NCI-H2196 treated with DMSO at 0.1 percent for 48 hours (cell line): ENCODE measurements at regions not wholly inside any gene's neighbourhood (a gene's known extent, or its start where the extent isn't known, plus 50 kb on each side); places are given as distances from the start of the nearest gene placed in this dataset.
"Not testable (repeated sequence)": the region's sequence is repeated elsewhere in the genome, so short reads cannot be mapped to it uniquely, and the experiment has no call there.

Experiments used
- DNase-seq: peaks from one replicate; lab custom pipeline; 2025; ENCODE audit not compliant: unreplicated experiment; lab: John Stamatoyannopoulos, UW

DNA sequence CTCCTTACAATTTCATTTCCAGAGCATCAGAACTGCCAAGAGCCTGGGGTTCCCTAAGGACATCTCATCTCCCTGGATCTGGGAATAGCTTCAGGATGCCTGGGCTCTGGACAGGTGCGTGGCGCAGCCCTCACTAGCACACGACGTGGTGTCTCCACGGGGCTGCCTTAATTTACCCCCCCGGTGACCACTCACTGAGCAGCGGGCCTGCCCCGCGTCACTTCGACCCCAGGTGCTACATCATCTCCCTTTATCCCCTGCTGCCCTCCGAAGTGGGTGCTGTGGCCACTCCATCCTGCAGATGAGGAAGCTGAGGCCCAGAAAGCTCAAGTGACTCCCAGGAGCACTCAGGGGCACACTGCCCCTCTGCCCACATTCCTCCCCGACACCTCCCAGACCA, 177.8 kb upstream of the SFSWAP start:
- DNase-seq = no peak

- DNase-seq = no peak
These were observed 175.1 kb upstream of the SFSWAP start for GRCh38 chr12:131535779-131536178.

DNA sequence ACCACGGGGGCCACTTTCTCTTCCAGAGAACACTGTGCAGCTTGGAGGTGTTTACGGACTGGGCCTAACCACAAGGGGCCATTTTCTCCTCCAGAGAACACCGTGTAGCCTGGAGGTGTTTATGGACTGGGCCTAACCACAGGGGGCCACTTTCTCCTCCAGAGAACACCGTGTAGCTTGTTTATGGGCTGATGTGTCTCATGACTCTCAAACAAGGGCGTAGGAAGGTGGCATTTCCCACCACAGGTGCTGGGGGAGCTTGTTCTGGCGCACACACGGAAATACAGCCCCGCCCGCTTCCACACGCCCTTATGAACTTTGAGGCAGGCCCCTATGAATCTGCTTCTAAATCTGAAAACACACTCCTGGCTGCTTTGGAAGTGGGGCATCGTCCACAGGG, 174.6 kb upstream of the SFSWAP start:
- DNase-seq = no peak

DNA sequence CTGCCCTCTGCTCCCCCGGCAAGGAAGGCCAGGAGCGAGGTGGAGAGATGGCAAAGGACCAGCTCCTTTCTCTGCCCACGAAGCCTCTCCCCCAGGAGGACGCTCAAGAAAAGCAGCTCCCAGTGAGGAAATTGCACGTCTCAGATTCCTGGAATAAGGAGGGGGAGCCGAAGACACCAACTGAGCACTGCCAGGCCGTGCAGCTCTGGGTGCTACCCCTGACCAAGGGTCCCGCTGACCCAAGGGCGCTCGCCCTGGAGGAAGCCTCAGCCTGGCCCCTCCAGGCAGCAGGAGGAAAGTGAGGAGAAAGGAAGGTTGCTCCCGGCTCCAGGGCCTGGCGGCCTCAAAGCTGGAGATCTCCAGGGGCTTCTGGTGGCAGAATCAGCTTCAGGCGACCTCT, 174.1 kb upstream of the SFSWAP start:
- no peak for DNase-seq

- DNase-seq = no peak
These were observed 173.5 kb upstream of the SFSWAP start for GRCh38 chr12:131537267-131537958.

DNA sequence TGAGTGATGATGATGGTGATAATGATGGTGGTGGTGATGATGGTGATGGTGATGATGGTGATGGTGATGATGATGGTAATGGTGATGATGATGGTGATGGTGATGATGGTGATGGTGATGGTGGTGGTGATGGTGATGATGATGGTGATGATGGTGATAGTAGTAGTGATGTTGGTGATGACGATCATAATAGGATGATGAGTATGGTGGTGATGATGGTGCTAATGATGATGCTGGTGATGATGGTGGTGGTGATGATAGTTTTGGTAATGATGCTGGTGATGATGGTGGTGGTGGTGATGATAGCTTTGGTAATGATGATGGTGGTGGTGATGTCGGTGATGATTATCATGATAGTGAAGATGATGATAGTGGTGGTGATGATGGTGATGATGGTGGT, 171.5 kb upstream of the SFSWAP start:
- no peak for DNase-seq

DNA sequence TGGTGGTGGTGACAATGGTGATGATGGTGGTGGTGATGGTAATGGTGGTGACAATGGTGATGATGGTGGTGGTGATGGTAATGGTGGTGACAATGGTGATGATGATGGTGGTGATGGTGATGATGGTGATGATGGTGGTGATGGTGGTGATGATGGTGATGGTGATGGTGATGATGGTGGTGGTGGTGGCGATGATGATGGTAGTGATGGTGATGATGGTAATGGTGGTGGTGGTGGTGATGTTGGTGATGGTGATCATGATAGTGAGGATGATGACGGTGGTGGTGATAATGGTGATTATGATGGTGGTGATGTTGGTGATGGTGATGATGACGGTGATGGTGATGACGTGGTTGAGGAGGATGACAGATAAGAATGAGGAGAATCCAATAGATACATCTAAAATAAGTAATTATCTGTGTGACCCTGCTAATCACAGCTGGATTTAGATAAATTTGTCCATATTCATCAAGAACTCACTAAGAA, 170.7 kb upstream of the SFSWAP start:
- no peak for DNase-seq

DNA sequence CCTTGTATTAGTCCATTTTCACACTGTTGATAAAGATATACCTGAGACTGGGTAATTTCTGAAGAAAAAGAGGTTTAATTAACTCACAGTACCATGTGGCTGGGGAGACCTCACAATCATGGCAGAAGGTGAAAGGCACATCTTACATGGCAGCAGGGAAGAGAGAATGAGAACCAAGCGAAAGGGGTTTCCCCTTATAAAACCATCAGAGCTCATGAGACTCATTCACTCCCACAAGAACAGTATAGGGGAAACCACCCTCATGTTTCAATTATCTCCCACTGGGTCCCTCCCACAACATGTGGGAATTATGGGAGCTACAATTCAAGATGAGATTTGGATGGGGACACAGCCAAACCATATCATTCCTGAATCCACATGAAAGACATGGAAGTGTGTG, 169.4 kb upstream of the SFSWAP start:
- DNase-seq = not testable (repeated sequence)

GRCh38 chr12:131542351-131542750, 168.5 kb upstream of the SFSWAP start:
- no peak for DNase-seq

DNA sequence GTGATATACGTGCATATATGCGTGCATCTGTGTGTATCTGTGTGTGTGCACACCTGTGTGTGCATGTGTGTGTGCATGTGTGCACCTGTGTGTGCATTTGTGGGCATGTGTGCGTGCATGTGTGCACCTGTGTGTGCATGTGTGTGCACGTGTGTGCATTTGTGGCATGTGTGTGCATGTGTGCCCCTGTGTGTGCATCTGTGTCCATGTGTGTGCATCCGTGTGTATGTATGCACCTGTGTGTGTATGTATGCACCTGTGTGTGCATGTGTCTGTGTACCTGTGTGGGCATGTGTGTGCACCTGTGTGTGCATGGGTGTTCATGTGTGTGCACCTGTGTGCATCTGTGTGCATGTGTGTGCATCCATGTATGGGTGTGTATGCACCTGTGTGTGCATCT, 167.8 kb upstream of the SFSWAP start:
- DNase-seq = no peak

DNA sequence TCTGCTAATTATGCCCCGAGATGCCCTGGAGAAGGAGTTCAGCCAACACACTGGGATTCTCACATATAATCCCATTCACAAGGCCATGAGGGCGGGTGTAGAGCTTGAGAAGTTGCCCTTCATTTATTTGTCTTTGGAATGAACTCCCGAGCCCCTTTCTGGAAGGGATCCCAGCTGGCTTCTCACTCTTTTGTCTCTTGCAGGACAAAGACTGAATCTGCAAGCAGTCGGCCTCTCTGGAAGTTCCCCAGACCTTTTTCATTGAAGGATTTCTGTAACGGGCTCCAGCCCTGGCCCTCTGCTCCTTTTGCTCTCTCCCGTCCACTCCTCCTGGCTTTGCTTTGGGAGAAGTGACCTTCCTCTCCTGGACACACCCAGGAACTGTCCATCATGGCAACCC, 163.3 kb upstream of the SFSWAP start:
- DNase-seq = no peak

DNA sequence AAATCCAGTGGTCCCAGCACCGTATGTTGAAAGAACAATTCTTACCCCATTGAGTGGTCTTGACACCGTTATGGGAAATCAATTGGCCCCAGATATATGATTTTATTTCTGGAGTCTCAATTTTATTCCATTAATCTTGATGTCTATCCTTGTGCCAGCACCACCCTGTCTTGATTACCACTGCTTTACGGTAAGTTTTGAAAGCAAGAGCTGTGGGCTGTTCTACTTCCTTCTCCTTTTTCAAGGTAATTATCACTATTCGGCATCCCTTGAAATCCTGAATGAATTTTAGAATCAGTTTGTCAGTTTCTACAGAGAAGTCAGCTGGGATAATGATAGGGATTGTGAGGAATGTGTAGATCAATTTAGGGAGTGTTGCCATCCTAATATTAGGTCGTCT, 160.8 kb upstream of the SFSWAP start:
- DNase-seq = no peak

DNA sequence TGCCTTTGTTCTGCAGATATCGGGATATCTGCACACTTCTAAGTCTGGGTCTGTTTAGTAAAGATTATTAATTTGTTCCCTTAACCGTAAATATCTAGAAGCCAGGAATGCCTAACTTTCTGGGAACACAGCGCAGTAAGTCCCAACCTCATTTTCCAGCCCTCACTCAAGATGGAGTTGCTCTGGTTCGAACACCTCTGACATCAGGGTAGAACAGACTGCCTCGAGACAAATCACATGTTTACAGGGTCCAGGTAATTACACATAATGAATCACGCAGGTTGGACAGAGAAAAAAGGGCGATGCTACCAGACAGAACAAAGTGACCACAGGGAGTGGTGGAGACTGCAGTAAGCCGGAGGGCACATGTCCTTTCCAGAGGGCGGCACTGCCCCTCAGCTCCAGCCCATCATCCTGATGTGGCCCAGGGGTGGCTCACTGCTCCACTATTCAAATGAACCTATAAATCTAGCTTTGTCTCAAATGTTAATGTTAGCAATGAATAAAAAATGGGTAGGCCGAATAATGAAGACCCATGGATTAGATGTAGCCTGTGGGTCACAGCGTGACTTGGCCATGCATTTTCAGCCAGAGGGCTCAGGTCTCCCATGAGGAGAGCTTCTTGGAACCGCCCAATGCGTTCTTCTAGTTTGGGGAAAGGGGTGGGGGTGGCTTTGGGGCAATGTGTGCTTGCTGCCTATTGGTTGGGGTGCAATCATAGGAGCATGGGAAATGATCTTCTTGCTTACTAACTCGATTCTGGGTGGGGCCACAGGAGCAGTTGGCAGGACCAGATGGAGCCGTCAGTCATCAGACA, 159.0 kb upstream of the SFSWAP start:
- no peak for DNase-seq

DNA sequence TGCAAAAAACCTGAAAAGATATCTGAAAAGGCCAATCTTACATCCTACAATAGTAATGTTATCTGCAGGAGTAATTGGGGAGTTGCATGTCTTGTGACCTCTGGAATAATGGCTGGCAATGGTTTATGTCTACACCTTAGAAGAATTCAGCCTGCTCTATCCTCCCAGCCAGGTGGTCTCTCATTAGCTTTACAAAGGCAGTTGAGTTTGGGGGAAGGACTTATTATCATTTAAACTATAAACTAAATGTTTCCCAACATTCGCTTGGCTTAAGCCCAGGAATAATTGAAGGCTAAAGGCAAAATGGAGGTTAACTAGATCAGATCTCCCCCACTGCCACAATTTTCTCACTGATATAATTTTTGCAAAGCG, 158.4 kb upstream of the SFSWAP start:
- DNase-seq = no peak

- no peak for DNase-seq
These were observed 157.7 kb upstream of the SFSWAP start for GRCh38 chr12:131553096-131553777.

DNA sequence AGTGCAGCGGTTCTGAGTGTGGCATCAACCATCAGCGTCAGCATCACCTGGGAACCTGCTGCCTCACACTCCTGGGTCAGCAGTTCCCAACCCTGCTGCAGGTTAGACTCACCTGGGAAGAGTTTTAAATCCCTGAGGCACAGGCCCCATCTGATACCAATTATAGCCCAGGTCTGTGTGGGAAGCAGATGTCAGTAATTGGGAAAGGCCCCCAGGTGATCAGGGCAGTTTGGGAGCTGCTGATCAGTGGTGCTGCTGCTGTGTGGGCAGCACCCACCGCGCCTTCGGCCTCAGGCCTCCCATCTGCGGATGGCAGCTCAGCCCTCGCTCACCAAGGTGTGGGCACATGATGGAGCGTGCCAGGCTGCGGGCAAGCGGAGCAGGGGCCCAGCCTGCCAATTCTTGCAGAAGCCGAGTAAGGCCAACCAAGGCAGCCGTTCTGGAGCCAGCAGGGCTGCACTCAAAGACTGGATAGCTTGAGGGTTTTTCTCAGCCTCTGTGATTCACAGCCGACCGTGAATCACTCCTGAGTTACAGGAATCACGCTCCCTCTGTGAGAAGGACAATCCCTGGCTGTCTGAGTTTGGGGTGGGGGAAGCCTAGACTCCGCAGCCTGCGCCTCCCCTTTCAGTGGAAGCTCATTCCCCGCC, 155.6 kb upstream of the SFSWAP start:
- no peak for DNase-seq

GRCh38 chr12:131555866-131556265, 155.0 kb upstream of the SFSWAP start:
- no peak for DNase-seq

GRCh38 chr12:131557078-131557709, 153.7 kb upstream of the SFSWAP start:
- DNase-seq = no peak

DNA sequence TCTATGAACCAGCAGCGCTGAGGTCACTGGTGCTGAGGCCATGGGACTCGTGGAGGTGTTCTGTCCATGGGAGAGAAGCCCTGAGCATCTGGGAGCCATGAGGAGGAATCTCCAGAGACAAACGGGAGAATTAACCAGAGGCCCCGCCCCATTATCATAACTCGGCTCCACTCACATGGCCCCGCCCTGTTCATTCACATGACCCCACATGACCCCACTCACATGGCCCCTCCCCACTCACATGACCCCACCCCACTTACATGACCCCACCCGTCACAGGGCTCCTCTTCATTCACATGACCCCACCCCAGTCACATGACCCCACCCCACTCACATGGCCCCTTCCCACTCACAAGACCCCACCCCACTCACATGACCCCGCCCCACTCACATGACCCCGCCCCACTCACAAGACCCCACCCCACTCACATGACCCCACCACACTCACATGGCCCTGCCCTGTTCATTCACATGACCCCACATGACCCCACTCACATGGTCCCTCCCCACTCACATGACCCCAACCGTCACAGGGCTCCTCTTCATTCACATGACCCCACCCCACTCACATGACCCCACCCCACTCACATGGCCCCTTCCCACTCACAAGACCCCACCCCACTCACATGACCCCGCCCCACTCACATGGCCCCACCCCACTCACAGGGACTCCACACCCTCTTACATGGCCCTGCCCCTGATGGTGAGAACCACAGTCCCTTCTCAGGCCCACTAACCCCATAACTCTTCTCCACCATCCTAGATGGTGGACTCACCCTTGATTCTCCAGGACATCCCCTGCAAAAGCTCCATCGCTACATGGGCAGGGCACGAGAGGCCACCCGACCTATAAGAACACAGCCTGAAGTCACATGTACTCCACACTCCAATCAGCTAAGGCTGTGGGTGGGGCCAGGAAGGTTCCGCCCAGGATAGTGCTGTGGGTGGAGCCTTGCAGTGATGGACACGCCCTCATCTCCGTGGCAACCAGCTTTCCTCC, 151.1 kb upstream of the SFSWAP start:
- DNase-seq = no peak

- no peak for DNase-seq
These were observed 149.8 kb upstream of the SFSWAP start for GRCh38 chr12:131561051-131561450.
